Glomerular visceral epithelial cell (primary cell): ENCODE measurements at regions not wholly inside any gene's neighbourhood (a gene's known extent, or its start where the extent isn't known, plus 50 kb on each side); places are given as distances from the start of the nearest gene placed in this dataset.

Source experiments
- DNase-seq: peaks from one replicate; pipeline ENCODE4 v3.0.0-alpha.2; 2016; ENCODE audit errors: extremely low spot score

DNA sequence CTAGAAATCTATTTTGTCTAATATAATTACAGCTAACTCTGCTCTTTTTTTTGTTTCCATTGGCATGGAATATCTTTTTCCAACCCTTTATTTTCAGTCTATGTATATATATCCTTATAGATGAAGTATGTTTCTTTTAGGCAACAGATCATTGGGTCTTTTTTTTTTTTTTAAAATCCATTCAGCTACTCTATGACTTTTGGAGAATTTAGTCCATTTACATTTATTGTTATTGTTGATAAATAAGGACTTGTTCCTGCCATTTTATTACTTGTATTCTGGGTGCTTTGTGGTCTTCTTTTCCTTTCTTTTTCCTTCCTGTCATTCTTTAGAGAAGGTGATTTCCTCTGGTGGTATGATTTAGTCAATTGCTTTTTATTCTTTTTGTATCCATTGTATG, 296.8 kb downstream of the SMARCA2 start:
- no peak for DNase-seq

DNA sequence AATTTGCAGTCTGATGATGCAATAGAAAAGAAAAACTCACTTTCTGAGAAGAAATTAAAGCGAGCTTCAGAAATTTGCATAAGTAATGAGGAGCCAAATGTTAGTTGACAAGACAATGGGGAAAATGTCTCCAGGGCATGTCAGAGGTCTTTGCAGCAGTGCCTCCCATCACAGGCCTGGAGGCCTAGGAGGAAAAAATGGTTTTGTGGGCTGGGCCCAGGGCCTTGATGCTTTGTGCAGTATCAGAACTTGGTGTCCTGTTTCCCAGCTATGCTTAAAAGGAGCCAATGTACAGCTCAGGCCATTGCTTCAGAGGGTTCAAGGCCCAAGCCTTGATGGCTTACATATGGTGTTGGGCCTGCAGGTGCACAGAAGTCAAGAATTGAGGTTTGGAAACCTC, 298.4 kb downstream of the SMARCA2 start:
- DNase-seq, result no peak

DNA sequence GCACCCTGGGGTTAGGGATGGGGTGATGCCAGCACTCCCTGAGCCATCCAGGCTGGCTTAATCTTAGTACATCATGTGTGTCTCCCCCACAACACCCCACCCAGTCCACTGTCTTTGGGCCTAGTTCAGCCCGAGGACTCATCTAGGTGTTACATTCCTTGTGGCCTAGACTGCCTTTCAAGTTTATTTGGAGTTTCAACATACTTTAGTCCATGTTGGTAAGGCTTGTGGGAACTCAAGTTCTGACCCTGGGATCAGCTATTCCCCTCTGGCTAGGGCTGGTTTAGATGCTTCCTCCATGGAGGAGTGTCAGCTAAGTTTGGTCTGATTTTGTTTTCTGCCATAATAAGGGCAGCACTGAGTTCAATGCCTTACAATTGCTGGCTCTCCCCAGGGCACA, 302.4 kb downstream of the SMARCA2 start:
- DNase-seq, result no peak

DNA sequence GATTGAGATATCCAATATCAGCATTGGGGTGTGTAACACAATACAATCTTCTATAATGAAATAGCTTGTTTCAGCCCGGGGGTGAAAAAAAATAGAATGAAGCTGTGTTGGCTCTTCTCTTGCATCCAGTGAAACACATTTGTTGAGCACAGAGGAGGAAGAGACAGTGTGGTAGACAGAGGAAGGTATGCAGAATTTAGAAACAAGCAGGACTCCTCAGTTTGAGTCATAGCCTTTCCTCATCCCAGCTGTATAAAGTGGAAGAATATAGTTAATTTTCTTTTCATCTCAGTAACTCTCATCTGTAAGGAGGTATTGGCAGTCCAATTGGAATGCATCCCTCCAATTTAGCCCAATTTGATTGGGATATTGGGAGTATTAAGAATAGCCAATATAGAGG, 302.2 kb upstream of the VLDLR start:
- DNase-seq, result no peak

DNA sequence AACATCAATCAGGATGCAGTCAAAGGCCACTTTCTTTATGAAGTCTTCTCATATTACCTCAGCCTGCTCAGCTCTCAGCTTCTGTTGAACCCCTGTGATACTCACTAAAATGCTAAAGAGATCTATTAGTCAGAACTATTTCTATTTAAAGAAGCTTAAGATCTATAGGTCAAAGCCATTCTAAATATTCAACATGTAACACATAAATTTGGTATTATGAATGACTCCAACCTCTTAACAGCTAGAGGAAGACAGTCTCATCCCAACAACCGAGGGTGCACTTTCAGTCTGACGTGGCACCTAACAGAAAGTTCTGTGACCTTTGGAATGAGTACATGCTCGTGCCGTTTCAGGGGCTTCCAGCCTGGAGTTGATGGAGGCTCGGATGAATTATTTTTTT, 301.5 kb upstream of the VLDLR start:
- no peak for DNase-seq

DNA sequence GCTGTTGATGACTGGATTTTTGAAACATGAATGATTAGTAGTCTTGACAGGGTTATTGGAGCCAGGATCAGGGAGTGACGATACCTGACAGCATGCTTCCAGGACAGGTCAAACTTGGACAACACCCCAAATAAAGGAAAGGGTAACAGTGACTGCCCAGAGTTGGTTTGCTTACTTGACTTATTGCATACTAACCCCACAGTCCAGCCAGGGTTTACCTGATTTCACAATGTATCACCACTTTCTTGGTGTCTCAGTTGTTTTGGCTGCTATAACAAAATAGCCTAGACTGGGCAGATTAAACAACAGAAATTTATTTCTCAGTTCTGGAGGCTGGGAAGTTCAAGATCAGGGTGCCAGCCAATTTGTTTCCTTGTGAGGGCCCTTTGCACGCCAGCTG, 301.0 kb upstream of the VLDLR start:
- DNase-seq, result no peak

DNA sequence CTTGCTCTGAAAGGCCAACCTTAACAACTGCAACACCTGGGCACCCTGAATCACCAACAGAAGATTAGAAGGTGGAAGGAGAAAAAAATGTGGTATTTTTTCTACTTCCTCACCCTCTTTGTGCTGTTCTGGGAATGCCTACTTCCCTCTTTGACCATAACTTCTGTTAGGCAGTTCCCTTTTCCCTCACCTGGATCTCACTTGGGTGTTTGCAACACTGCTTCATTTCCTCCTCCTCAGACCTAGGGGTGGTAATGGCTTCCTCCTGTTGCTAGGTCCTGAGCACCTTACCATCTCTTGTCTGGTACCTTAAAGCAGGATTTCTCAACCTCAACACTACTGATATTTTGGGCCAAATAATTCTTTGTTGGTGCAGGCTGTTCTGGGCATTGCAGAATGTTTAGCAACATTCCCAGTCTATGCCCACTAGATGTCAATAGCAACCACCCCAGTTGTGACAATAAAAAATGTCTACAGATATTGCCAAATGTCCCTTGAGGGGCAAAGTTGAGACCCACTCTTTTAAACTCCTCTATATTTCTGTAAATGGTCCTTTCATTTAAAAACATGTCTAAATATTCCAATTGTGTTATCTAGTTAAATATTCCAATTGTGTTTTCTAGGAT, 300.0 kb upstream of the VLDLR start:
- no peak for DNase-seq

DNA sequence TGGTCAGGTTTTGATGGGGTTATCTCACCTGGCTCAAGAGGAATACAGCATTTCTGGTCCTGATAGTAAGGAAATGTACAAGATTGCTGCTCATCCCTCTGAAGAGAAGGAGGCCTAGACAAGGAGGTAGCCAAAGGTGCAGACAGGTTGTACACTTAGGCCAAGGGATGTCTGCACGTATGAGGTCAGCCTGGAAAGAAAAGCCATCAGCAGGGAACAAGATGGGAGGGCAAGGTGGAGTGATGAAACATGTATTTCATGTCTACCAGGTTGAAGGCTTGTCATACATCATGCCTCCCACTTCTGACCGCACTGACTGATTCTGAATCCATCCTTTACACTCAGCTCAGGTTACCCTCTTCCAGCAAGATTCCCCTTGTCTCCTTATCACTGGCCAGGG, 296.8 kb upstream of the VLDLR start:
- no peak for DNase-seq

DNA sequence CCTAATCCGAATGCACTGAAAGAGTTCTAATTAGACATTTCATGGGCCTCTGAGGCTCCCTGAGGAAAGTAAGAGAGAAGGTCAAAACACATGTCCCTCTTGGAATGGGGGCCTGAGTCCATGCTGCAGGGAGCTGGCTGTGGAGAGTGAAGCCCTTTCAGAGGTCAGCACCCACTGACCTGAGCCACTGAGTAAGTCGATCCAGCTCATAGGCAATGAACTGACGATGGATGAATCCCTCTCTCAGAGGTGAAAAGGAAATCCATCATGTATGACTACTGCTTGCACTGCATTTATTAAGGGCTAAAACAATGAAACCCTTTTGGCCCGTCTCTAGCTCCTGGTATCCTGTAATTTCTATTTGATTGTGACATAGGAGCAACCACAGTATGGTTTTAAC, 288.9 kb upstream of the VLDLR start:
- DNase-seq, result no peak

DNA sequence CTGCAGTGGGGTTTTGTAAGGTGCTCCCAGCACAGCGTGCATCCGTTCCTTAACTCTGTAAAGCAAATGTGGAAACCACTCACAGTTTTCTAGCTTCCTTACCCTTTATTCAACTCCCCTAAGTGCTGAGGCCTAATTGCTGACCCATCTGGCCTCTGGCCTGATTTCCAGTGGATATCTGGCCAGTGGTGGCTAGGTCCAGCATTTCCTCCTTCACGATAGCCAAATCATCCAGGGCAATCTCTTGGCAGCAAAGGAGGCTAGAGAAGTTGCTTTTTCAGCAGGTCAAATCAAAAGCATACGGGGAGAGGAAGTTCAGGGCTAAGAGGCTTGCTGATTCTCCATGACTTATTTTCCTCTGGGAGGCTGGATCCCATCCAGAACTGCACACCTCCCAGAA, 286.3 kb upstream of the VLDLR start:
- DNase-seq, result no peak

DNA sequence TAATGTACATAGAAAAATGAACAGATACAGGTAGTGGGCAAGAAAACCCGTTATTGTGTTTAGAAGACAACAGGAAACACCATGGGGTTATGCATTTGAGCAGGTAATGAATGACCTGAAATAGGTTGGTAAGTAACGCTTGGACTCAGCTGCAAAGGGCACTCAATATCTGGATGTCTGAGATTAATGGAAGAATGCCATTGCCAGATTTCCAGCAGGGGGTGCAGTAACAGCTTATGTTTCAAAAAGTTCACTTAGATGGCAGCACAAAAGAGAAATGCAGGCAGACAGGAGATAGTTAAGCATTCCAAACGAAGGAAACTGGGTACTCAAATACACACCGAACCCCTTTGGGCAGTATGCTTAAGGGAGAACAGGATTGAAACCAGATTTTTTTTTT, 285.5 kb upstream of the VLDLR start:
- DNase-seq, result no peak

DNA sequence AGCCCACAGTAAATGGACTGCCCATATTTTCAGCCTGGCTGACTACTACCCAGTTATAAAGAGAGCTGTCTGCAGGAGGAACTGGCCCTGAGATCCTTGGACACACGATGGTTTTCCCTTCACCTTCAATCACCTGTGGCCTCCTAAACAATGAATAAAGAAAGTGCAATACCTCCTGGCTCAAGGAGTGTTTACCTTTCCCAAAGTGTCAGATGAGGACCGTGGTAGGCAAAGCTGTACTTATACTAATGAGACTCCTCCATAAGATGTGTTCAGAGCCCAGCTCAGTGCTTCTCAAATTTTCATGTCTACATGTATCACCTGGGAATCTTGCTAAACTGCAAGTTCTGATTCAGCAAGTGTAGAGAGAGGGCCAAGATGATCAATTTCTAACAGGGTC, 284.5 kb upstream of the VLDLR start:
- DNase-seq, result no peak

DNA sequence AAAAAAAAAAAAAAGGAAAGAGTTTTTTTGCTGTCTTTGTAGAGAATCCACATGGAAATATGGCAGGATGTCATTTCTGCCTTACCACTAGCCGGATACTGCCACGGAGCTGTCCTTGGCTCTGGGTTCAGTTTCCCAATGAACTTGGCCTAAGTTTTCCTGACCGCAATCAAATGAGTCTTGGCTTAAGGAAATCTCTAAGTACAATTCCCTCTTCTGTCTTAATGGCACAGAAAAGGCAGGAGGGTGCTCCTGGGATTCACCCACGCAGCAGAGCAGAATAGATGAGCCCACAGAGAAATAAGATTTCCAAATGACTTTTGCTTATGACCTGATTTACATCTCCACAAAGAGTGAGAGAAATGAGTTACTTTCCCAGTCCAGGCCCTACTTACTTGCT, 284.0 kb upstream of the VLDLR start:
- DNase-seq, result no peak

DNA sequence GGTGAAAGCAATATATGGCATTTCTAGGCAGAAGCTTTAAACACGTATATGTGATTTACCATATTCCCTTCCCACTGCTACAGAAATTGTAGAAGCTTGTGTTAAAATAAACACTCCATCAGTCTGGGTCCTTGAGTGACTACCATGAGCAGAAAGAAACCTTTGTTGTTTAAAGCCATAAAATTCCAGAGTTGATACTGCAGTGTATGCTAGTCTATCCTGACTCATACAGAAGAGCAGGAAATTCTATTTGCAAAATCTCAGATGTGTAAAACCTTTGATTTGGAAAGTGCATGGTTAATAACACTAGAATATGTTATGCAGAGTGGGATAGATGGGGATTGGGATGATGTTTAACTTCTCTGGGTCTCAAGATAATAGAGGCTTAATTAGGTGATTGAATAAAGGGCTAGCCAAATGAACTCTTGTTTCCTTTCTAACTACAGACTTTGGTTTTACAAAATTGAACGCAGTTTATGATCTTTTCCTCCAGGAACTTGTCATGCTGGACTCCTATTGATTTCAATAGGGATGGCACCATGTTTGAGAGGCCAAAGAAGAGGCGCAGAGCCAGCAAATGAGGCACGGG, 282.7 kb upstream of the VLDLR start:
- DNase-seq, result no peak

DNA sequence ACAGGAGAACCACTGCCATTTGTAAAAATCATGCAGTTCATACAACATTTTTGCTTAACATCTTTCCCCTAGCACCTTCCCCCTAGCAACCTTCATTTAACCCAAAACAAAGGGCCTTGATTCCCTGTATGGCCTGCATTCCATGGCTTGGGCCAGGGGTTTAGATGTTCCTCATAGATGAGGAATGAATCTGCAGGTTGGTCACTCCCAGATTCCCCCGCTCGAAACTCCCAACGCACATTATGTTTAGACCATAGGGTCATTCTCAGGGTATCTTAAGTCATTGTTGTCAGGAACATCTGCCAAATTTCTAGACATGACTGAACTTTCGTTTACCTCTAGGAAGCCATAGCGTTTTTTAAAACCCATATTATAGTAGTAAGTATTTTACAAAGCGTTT, 282.2 kb upstream of the VLDLR start:
- DNase-seq, result no peak

DNA sequence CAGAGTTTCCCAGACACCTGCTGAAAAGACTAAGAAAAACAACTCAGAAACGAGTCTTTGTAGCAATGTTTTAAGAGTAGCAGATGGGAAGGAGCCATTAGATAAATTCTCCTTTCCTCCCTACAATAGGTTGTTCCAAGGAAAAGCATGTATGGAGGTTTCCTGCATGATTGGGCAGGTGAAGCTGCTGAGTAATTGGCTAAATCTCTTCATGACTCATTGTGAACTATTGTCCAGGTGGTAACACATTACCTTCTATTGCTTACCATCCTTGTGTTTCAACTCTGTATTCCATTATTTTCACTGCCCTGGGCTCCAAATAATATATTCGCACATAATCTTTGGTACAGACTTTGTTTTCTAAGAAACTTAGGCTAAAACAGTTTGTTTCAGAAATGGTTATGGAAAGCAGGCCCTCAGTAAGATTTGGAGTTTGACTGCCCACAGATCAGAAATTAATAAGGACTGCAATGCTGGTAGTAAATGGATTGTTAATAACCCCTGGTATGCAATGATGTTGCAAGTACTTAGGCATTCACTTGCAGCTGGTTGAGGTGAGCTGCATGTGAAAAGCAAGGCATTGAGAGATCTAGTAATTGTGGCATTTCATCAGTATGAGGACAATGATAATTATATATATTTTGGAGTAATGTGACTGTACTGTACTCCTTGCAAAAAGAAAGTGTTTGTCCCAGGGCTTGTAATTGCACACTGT, 281.4 kb upstream of the VLDLR start:
- DNase-seq, result no peak

DNA sequence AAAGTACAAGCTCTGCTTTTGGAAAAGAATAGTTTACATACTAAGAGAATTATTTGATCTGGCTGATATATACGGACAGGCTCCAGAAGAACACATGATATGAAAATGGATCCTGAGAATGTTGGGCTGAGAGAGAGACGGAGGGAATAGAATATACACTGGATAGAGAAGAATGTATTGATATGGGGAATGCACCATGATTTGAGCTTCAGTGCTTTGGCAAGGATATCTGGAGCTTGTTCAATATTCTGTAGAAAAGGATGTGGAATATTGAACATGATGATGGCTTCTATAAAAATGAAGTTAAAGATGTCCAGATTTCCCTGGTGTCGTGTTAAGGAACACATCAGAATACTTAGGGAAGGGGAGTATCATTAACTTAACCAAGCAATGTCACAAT, 280.5 kb upstream of the VLDLR start:
- DNase-seq, result no peak

DNA sequence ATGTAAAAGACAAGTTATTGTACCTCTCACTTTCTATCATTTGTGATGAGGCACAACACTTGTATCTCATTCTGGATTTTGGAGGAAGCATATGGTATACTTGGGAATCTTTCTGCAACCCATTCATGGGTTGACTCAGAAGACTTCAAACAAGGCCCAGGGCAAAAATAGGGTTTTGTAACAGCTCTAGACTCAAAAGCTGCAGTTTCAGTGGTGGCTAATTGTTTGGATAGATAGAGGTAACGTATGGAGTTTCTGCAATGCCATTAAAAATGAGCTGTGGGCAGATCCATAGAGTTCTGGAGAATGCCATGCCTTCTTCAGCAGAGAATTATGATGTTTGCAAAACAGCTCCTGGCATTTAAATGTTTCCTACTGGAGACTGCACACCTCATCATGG, 279.6 kb upstream of the VLDLR start:
- no peak for DNase-seq

DNA sequence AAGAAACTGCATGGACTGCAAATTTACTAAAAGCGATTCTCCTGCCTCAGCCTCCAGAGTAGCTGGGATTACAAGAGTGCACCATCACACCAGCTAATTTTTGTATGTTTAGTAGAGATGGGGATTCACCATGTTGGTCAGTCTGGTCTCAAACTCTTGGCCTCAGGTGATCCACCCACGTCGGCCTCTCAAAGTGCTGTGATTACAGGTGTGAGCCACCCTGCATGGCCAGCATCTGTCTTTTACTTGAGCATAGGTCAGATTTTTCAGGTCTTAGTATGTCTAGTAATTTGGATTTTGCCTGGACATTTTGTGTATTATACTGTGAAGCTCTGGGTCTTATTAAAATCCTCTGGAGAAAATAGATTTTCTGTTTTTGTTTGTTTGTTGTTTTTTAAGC, 277.8 kb upstream of the VLDLR start:
- DNase-seq, result no peak

DNA sequence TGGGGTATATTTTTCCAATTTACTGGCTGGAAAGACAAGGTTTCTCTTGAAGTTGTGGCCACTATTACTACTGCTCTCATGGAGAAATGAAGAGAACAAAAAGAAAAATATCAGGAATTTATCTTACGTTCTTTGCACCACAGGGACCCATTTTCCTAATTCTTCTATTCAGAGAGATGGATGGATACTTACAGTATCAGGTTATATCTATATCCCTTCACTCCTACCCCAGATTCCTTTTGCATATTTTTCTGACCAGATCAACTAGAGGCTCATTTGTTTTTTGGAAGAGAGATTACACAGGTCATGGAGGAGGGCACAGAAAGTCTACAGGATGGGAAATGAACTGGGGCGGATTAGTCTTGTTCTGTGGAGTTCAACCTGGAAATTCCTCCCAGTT, 277.2 kb upstream of the VLDLR start:
- DNase-seq, result no peak

DNA sequence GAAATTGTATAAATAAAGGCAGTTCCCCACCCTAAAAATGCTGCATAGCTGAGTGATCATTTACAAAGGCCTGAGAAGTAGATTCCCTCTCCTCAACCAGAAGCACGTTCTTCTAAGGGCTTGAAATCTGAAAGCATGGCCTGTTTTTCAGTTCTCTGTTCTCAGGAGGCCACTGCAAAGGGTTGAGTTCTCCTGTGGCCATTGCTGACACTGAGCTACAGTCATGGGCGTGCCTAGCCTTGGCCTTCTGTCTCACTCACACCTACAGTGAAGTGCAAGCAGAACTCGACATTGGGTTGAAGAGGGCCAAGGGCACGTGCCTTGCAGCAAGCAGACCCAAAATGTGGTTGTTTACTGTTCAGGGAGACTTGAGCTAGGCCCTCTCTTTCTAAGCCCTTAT, 276.6 kb upstream of the VLDLR start:
- DNase-seq, result no peak

DNA sequence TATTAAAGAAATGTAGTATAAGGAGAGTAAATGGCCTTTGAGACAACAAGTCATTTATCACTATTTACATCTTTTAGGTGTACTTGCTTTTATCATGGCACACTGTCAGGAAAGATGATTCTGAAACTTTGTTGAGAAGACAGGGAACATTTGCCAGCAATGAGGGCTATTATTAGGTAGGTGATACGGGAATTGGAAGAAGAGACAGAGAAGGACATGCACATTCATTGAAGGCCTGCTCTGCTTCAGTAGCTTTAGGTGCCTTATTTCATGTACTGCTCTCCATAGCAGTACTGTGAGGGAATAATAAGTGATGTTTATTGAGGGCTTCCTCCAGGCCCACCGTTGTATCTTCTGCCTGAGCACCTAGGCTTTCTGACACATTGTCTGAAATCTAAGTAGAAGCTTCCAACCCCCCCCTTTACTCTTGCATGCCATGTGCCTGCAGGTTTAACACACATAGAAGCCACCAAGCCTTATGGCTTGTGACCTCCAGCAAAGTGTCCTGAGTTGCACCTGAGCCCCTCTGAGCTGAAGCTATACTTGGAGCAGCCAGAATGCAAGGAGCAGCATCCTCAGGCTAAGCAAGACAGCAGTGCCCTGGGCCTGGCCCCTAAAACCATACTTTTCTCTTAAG, 275.2 kb upstream of the VLDLR start:
- no peak for DNase-seq

DNA sequence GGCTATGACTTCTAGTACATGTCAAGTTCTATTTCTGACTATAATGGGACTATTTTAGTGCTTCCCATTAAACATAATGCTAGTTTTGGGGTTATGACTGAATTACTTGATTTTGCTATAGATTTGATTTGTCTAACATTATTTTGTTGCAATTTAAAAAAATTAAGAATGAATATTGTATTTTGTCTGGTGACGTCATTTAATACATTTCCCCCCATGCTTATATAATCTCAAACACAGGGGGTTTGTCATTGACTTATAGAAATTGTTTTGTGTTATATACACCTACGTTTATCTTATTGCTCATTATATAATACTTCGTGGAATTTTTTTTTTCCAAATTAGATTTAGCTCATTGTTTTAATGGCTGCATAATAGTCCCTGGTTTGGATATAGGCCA, 270.3 kb upstream of the VLDLR start:
- no peak for DNase-seq
